GM12878 (cell line): ENCODE measurements at regions not wholly inside any gene's neighbourhood (a gene's known extent, or its start where the extent isn't known, plus 50 kb on each side); places are given as distances from the start of the nearest gene placed in this dataset.

ENCODE experiments used
- ATAC-seq: fragments of 200-7000 bp; cut with Tn5 transposase; 3 replicates; pipeline ENCODE4 v1.9.1; 2020; ENCODE audit warnings: mild to moderate bottlenecking, moderate library complexity
- BruUV-seq: library from RNA; stranded (reverse); fragments of 400-500 nt; replicated peaks from 2 replicates; lab custom pipeline; 2021; lab: Mats Ljungman, UMichigan
- CTCF ChIA-PET: fragments of 300-600 bp; sonication (Branson Sonifier 250); formaldehyde crosslinking; extraction: SDS; loops from one replicate; lab custom pipeline; 2021; ENCODE audit warnings: inconsistent platforms; lab: Yijun Ruan, JAX
- POLR2A ChIA-PET: fragments of 350-600 bp; formaldehyde crosslinking; extraction: SDS; loops from one replicate; lab custom pipeline; 2021; ENCODE audit warnings: inconsistent platforms; lab: Charles Lee
- RAD21 ChIA-PET: fragments of 300-600 bp; sonication (Branson Sonifier 250); formaldehyde crosslinking; loops from one replicate; lab custom pipeline; 2023; ENCODE audit warnings: antibody characterized with exemption; ENCODE audit not compliant: unreplicated experiment; lab: Charles Lee
- SMC1A ChIA-PET: fragments of 300-600 bp; sonication (Branson Sonifier 250); formaldehyde crosslinking; loops from one replicate; lab custom pipeline; 2023; ENCODE audit not compliant: unreplicated experiment, uncharacterized antibody; lab: Charles Lee
- DNase-seq: peaks from one replicate; pipeline ENCODE4 v3.0.0-alpha.2; 2011; ENCODE audit warnings: low read depth, low spot score
- FAIRE-seq: peaks from 3 replicates; lab custom pipeline; 2011; peaks lifted over from hg19 to GRCh38; lab: Jason Lieb, UNC
- H2AFZ ChIP-seq: 2 replicates; pipeline ENCODE4 v1.6.0; 2011; ENCODE audit warnings: low read depth, low read length, control low read depth; ENCODE audit not compliant: control insufficient read depth
- H3K27ac ChIP-seq: 2 replicates; pipeline ENCODE4 v1.5.1; 2011; ENCODE audit warnings: control low read depth; ENCODE audit not compliant: control insufficient read depth, insufficient read depth
- H3K27me3 ChIP-seq, 2 experiments: replicated peaks in 1 of 2; 2 replicates each; pipeline versions ENCODE4 v1.6.0 to v1.6.1; 2011; ENCODE audit warnings: low read length in 1 of 2; ENCODE audit not compliant: control insufficient read depth in 2 of 2, insufficient read depth in 2 of 2
- H3K36me3 ChIP-seq, 2 experiments: 2 replicates each; pipeline ENCODE4 v1.5.1; 2011; ENCODE audit warnings: low read length in 1 of 2; ENCODE audit not compliant: control insufficient read depth in 2 of 2, insufficient read depth in 2 of 2
- H3K4me1 ChIP-seq: 2 replicates; pipeline ENCODE4 v1.6.1; 2011; ENCODE audit warnings: mild to moderate bottlenecking, low read length, moderate library complexity, mixed read lengths; ENCODE audit not compliant: control insufficient read depth, insufficient read depth
- H3K4me2 ChIP-seq: 2 replicates; pipeline ENCODE4 v1.6.0; 2011; ENCODE audit warnings: control low read depth; ENCODE audit not compliant: control insufficient read depth, insufficient read depth
- H3K4me3 ChIP-seq: fragments of 200-600 bp; sonication (generic); 2 replicates; pipeline ENCODE4 v1.5.1; 2016
- H3K79me2 ChIP-seq: 2 replicates; pipeline ENCODE4 v1.6.0; 2011; ENCODE audit warnings: low read length; ENCODE audit not compliant: control insufficient read depth, insufficient read depth
- H3K9ac ChIP-seq: 2 replicates; pipeline ENCODE4 v1.8.0; 2011; ENCODE audit warnings: low read length, control low read depth, mixed read lengths; ENCODE audit not compliant: control insufficient read depth, insufficient read depth
- H3K9me3 ChIP-seq: replicated peaks from 3 replicates; pipeline ENCODE4 v1.5.1; 2011; ENCODE audit warnings: mild to moderate bottlenecking, low read length; ENCODE audit not compliant: control insufficient read depth, insufficient read depth
- H4K20me1 ChIP-seq: 2 replicates; pipeline ENCODE4 v1.6.0; 2011; ENCODE audit not compliant: control insufficient read depth, insufficient read depth
- FOXK2 ChIP-seq: fragments of 450-650 bp; IDR thresholded peaks from 2 replicates; pipeline ENCODE4 v1.6.1; 2017; ENCODE audit warnings: mild to moderate bottlenecking, moderate library complexity
- SMARCA5 ChIP-seq: fragments of 450-650 bp; IDR thresholded peaks from 2 replicates; pipeline ENCODE4 v1.6.1; 2017; ENCODE audit warnings: mild to moderate bottlenecking
- ZZZ3 ChIP-seq: IDR thresholded peaks from 2 replicates; pipeline ENCODE4 v1.6.1; 2011; ENCODE audit warnings: low read depth; ENCODE audit not compliant: control insufficient read depth, insufficient read length
- WGBS: methylation state at CpG from one replicate; pipeline ENCODE4 v1.1.6; 2016; ENCODE audit warnings: low lambda C conversion rate; ENCODE audit not compliant: insufficient replicate concordance, insufficient coverage; ENCODE audit errors: missing lambda C conversion rate; 5-methylcytosine and 5-hydroxymethylcytosine counted together
- in situ Hi-C: fragments of 300-500 bp; cut with MboI; formaldehyde crosslinking; loops from 9 replicates; pipeline ENCODE4 v1.14.3; 2018; ENCODE audit warnings: mixed read lengths
- intact Hi-C: fragments of 100-400 bp; cut with micrococcal nuclease; formaldehyde crosslinking; loops from one replicate; pipeline ENCODE4 v1.14.2; 2022; ENCODE audit not compliant: unreplicated experiment
- TF ChIP-seq, protein P1 (sequence below): IDR thresholded peaks from 2 replicates; pipeline ENCODE4 v1.6.1; 2012; ENCODE audit warnings: low read depth, low read length, improper control_type of control experiment
- TF ChIP-seq, protein P2 (sequence below): fragments of 450-650 bp; IDR thresholded peaks from 2 replicates; pipeline ENCODE4 v1.6.1; 2018; ENCODE audit warnings: mild to moderate bottlenecking, low read depth, moderate library complexity; ENCODE audit not compliant: partially characterized antibody
- TF ChIP-seq, protein P3 (sequence below): IDR thresholded peaks from 2 replicates; pipeline ENCODE4 v1.6.1; 2011; ENCODE audit warnings: borderline replicate concordance, low read depth, mild to moderate bottlenecking, moderate library complexity, low read length; ENCODE audit not compliant: insufficient read depth, poor library complexity, severe bottlenecking

DNA sequence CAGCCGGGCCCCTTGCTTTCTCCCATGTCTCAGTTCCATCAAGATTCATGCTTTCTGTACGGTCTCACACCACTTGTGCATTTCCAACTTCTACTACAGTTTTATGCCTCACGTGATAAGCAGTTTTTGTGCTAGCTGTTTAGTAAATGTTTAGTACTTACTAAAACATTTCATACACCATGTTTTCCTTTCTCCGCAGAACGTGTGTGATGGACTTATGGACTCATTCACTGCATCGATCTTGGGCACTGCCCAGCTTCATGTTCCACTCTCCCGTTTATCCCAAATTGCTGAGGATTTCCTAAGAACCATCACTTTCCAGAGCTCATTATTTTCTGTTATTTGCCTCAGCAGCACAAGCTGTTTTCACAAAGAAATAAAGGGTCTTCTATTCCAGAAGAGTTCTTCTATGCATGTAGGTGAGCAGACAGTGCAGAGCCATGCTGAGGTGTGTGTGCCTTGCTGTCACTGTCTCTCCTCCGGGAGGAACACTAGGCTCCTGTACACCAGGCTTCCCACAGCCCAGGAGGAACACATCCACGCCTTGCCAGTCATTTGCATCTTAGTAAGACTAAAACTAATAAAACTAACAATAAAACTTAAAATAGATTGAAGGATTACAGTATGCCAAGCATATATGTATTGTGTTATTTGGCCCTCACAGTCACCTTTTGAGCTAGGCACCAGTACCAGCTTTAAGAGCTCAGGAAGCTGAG lies 90.3 kb upstream of the EEA1 start:
- ATAC-seq (no peak), FAIRE-seq (no peak), DNase-seq (no peak)
- ChIA-PET RAD21 (interaction anchor here (0.8 to 2.7 kb wide), 4 partner anchors 10 to 118 kb away, joined by 3 to 10 read pairs (median 3); no protein-coding TSS in a partner anchor), SMC1A (interaction anchor here (0.9 to 22.0 kb wide), 8 partner anchors 10 to 401 kb away, joined by 3 to 420 read pairs (median 3); no protein-coding TSS in a partner anchor), CTCF (interaction anchor here (0.6 to 3.5 kb wide), 6 partner anchors 25 to 396 kb away, joined by 3 to 22 read pairs (median 3); no protein-coding TSS in a partner anchor), POLR2A (interaction anchor here (0.6 to 2.2 kb wide), 3 partner anchors 9 to 818 kb away, joined by 3 to 6 read pairs (median 3); no protein-coding TSS in a partner anchor)
- BruUV-seq: no TSS peak
- Histone ChIP-seq H2AFZ (no peak overlapping the region), H3K27ac (no peak overlapping the region), H3K4me1 (no peaks in the 10 kb centered on the region), H4K20me1 (no peaks in the 10 kb centered on the region), H3K4me3 (no peak overlapping the region), H3K9ac (no peak overlapping the region), H3K36me3 (no peaks in the 10 kb centered on the region; a peak in 1 of 4 replicates), H3K79me2 (no peaks in the 10 kb centered on the region), H3K9me3 (no peaks in the 10 kb centered on the region; the same call in 2 of the 3 replicates), H3K4me2 (no peak overlapping the region), H3K27me3 (no peaks in the 10 kb centered on the region)
- 81% methylated on average over 9 of the region's 9 CpGs for WGBS
- no peak for TF ChIP-seq ZZZ3
- TF ChIP-seq SMARCA5: no peak
- TF ChIP-seq, protein P1, sequence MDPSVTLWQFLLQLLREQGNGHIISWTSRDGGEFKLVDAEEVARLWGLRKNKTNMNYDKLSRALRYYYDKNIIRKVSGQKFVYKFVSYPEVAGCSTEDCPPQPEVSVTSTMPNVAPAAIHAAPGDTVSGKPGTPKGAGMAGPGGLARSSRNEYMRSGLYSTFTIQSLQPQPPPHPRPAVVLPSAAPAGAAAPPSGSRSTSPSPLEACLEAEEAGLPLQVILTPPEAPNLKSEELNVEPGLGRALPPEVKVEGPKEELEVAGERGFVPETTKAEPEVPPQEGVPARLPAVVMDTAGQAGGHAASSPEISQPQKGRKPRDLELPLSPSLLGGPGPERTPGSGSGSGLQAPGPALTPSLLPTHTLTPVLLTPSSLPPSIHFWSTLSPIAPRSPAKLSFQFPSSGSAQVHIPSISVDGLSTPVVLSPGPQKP: no peak
- TF ChIP-seq, protein P2, sequence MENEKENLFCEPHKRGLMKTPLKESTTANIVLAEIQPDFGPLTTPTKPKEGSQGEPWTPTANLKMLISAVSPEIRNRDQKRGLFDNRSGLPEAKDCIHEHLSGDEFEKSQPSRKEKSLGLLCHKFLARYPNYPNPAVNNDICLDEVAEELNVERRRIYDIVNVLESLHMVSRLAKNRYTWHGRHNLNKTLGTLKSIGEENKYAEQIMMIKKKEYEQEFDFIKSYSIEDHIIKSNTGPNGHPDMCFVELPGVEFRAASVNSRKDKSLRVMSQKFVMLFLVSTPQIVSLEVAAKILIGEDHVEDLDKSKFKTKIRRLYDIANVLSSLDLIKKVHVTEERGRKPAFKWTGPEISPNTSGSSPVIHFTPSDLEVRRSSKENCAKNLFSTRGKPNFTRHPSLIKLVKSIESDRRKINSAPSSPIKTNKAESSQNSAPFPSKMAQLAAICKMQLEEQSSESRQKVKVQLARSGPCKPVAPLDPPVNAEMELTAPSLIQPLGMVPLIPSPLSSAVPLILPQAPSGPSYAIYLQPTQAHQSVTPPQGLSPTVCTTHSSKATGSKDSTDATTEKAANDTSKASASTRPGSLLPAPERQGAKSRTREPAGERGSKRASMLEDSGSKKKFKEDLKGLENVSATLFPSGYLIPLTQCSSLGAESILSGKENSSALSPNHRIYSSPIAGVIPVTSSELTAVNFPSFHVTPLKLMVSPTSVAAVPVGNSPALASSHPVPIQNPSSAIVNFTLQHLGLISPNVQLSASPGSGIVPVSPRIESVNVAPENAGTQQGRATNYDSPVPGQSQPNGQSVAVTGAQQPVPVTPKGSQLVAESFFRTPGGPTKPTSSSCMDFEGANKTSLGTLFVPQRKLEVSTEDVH: no peak
- TF ChIP-seq FOXK2: no peak
- TF ChIP-seq, protein P3, sequence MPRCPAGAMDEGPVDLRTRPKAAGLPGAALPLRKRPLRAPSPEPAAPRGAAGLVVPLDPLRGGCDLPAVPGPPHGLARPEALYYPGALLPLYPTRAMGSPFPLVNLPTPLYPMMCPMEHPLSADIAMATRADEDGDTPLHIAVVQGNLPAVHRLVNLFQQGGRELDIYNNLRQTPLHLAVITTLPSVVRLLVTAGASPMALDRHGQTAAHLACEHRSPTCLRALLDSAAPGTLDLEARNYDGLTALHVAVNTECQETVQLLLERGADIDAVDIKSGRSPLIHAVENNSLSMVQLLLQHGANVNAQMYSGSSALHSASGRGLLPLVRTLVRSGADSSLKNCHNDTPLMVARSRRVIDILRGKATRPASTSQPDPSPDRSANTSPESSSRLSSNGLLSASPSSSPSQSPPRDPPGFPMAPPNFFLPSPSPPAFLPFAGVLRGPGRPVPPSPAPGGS: no peak
- intact Hi-C loops (no loop called here), in situ Hi-C loops (no loop called here)
